OCI-LY1 (cell line): ENCODE measurements at regions not wholly inside any gene's neighbourhood (a gene's known extent, or its start where the extent isn't known, plus 50 kb on each side); places are given as distances from the start of the nearest gene placed in this dataset.

Experiments
- H2AFZ ChIP-seq: fragments of 200-600 bp; sonication (generic), shearing (Covaris generic); 2 replicates; pipeline ENCODE4 v1.6.0; 2014; ENCODE audit warnings: antibody characterized with exemption, mild to moderate bottlenecking, low read length
- H3F3A ChIP-seq: fragments of 200-600 bp; sonication (generic), shearing (Covaris generic); 2 replicates; pipeline ENCODE4 v1.6.0; 2014; ENCODE audit warnings: mild to moderate bottlenecking, antibody characterized with exemption, low read length, moderate library complexity; ENCODE audit not compliant: insufficient read depth
- H3K27ac ChIP-seq: fragments of 200-600 bp; sonication (generic); 2 replicates; pipeline ENCODE4 v1.5.1; 2014; ENCODE audit warnings: low read length, mixed run types, mild to moderate bottlenecking, low read depth; ENCODE audit not compliant: poor library complexity, severe bottlenecking
- H3K27me3 ChIP-seq: fragments of 200-600 bp; sonication (generic); 2 replicates; pipeline ENCODE4 v1.6.0; 2014; ENCODE audit warnings: antibody characterized with exemption, mild to moderate bottlenecking, low read length, moderate library complexity; ENCODE audit not compliant: insufficient read depth
- H3K36me3 ChIP-seq: fragments of 200-600 bp; sonication (generic); 2 replicates; pipeline ENCODE4 v1.6.1; 2014; ENCODE audit warnings: mild to moderate bottlenecking, antibody characterized with exemption, low read length, moderate library complexity, mixed read lengths; ENCODE audit not compliant: insufficient read depth
- H3K4me1 ChIP-seq: fragments of 200-600 bp; sonication (generic); 2 replicates; pipeline ENCODE4 v1.5.1; 2014; ENCODE audit warnings: mild to moderate bottlenecking, low read length, moderate library complexity; ENCODE audit not compliant: insufficient read depth, severe bottlenecking
- H3K4me2 ChIP-seq: fragments of 200-600 bp; sonication (generic), shearing (Covaris generic); 2 replicates; pipeline ENCODE4 v1.6.1; 2014; ENCODE audit warnings: low read length
- H3K4me3 ChIP-seq: fragments of 200-600 bp; sonication (generic); 2 replicates; pipeline ENCODE4 v1.5.1; 2014; ENCODE audit warnings: low read length, low read depth, mild to moderate bottlenecking, mixed read lengths; ENCODE audit not compliant: poor library complexity, severe bottlenecking
- H3K79me2 ChIP-seq: fragments of 200-600 bp; shearing (Covaris generic); 2 replicates; pipeline ENCODE4 v1.6.1; 2016; ENCODE audit warnings: mixed run types, low read length, mixed read lengths; ENCODE audit not compliant: insufficient read depth
- H3K9ac ChIP-seq: fragments of 200-600 bp; sonication (generic), shearing (Covaris generic); 2 replicates; pipeline ENCODE4 v1.6.1; 2014; ENCODE audit warnings: mild to moderate bottlenecking, low read length, mixed read lengths
- H3K9me2 ChIP-seq: fragments of 200-600 bp; sonication (generic), shearing (Covaris generic); 2 replicates; pipeline ENCODE4 v1.6.1; 2014; ENCODE audit warnings: low read depth, mild to moderate bottlenecking, low read length, mixed read lengths
- H3K9me3 ChIP-seq: fragments of 200-600 bp; shearing (Covaris generic); 2 replicates; pipeline ENCODE4 v1.6.1; 2014; ENCODE audit warnings: low read length, mixed read lengths
- H4K20me1 ChIP-seq: fragments of 200-600 bp; sonication (generic), shearing (Covaris generic); 2 replicates; pipeline ENCODE4 v1.6.0; 2016; ENCODE audit warnings: mild to moderate bottlenecking, low read length; ENCODE audit not compliant: insufficient read depth
- EZH2 ChIP-seq: fragments of 200-600 bp; sonication (generic), shearing (Covaris generic); IDR thresholded peaks from 2 replicates; pipeline ENCODE4 v1.8.0; 2017; ENCODE audit warnings: borderline replicate concordance, mixed run types, mild to moderate bottlenecking, antibody characterized with exemption, low read length, moderate library complexity, mixed read lengths
- TF ChIP-seq, protein P1 (sequence below): fragments of 200-600 bp; sonication (generic), shearing (Covaris generic); IDR thresholded peaks from 2 replicates; pipeline ENCODE4 v1.5.1; 2017; ENCODE audit warnings: mild to moderate bottlenecking, antibody characterized with exemption, low read length, moderate library complexity, mixed read lengths

DNA sequence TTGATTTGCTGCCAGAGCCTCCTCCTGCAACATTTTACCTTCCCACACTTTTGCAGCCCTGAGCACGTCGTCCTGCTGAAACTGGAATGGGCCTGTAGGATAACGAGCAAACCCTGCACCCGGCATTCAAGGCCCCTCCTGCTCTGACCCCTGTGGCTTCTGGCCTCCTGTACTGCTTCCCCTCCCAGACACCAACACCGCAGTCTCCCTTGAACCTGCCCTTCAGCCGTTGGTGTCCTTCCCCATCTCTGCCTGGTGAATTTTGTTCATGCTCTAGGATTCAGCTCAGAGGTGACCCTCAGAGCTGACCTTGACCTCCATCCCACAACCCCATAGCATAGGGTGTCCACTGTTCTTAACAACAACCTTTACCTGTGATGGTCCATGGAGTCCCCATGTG lies 535.1 kb downstream of the MATN1 start:
- Histone ChIP-seq H2AFZ (no peak overlapping the region), H3K9me2 (no peaks in the 10 kb centered on the region), H3K36me3 (no peaks in the 10 kb centered on the region), H3K4me3 (no peak overlapping the region), H3K9ac (no peak overlapping the region), H3K79me2 (no peaks in the 10 kb centered on the region), H4K20me1 (no peaks in the 10 kb centered on the region), H3K27ac (no peak overlapping the region), H3K4me2 (no peak overlapping the region), H3K4me1 (no peaks in the 10 kb centered on the region), H3K9me3 (no peaks in the 10 kb centered on the region), H3F3A (no peaks in the 10 kb centered on the region), H3K27me3 (no peaks in the 10 kb centered on the region)
- TF ChIP-seq, protein P1, sequence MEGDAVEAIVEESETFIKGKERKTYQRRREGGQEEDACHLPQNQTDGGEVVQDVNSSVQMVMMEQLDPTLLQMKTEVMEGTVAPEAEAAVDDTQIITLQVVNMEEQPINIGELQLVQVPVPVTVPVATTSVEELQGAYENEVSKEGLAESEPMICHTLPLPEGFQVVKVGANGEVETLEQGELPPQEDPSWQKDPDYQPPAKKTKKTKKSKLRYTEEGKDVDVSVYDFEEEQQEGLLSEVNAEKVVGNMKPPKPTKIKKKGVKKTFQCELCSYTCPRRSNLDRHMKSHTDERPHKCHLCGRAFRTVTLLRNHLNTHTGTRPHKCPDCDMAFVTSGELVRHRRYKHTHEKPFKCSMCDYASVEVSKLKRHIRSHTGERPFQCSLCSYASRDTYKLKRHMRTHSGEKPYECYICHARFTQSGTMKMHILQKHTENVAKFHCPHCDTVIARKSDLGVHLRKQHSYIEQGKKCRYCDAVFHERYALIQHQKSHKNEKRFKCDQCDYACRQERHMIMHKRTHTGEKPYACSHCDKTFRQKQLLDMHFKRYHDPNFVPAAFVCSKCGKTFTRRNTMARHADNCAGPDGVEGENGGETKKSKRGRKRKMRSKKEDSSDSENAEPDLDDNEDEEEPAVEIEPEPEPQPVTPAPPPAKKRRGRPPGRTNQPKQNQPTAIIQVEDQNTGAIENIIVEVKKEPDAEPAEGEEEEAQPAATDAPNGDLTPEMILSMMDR = no peak

DNA sequence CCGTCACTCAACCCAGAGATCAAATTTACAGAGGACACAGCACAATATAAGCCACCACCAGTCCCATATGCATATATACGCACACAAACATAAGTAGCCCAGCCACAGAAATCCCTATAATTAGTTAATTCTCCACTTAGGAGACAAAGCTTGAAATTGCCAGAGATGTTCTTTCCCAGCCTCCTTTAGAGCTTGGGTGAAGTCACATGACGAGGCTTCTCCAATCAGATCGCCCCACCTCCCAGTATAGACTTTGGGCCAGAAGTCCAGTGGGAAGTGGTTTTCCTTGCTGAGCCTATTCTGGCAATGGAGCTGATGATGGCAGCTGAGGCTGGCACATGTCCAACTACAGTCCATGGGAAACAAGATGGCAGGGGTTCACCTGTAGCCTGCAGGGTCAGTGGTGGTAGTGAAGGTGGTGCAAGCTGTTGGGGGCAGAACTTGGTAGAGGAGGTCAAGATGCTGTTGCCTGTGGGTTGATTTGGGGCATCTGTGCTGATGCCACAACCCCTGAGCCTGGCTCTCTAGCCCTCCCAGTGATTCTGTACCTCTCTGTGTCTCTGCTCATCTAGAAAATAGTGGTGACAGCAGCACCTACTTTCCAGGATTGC lies 535.9 kb downstream of the MATN1 start:
- H3K27me3 ChIP-seq = no peaks in the 10 kb centered on the region
- no peak overlapping the region for H3K27ac ChIP-seq
- H3K79me2 ChIP-seq = no peaks in the 10 kb centered on the region
- H3K36me3 ChIP-seq = no peaks in the 10 kb centered on the region
- no peak overlapping the region for H3K4me3 ChIP-seq
- H3K9me2 ChIP-seq = no peaks in the 10 kb centered on the region
- no peaks in the 10 kb centered on the region for H4K20me1 ChIP-seq
- no peak overlapping the region for H3K9ac ChIP-seq
- no peaks in the 10 kb centered on the region for H3K4me1 ChIP-seq
- H2AFZ ChIP-seq = no peak overlapping the region
- no peaks in the 10 kb centered on the region for H3F3A ChIP-seq
- no peaks in the 10 kb centered on the region for H3K9me3 ChIP-seq
- H3K4me2 ChIP-seq = no peak overlapping the region
- TF ChIP-seq EZH2 = no peak
- TF ChIP-seq, protein P1 = no peak

DNA sequence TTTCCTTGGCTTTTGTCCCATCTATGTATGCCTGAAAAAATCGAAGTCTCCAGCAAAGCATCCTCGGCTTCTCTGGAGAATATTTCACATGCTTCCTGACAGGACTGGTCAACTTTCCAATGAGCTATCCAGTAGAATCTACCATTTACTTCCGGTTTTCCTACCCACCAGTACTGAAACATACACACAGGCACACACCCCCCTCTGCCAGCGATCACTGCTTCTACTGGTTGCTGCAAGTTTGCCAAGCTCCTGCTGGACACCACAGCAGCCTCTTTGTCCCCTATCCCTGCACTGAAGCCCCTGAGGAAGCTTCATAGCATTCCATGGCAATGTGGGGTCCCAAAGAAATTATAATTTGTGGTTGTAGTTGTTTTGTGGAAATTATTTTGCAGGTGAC lies 536.8 kb downstream of the MATN1 start:
- Histone ChIP-seq H3K4me1 (no peaks in the 10 kb centered on the region), H3K9me2 (no peaks in the 10 kb centered on the region), H3K4me3 (no peak overlapping the region), H3K9me3 (no peaks in the 10 kb centered on the region), H3K9ac (no peak overlapping the region), H3K36me3 (no peaks in the 10 kb centered on the region), H3K79me2 (no peaks in the 10 kb centered on the region), H2AFZ (no peak overlapping the region), H4K20me1 (no peaks in the 10 kb centered on the region), H3K27me3 (no peaks in the 10 kb centered on the region), H3F3A (no peaks in the 10 kb centered on the region), H3K27ac (no peak overlapping the region), H3K4me2 (no peak overlapping the region)
- no peak for TF ChIP-seq EZH2
- TF ChIP-seq, protein P1 = no peak
